GM21528 (cell line): ENCODE measurements at regions not wholly inside any gene's neighbourhood (a gene's known extent, or its start where the extent isn't known, plus 50 kb on each side); places are given as distances from the start of the nearest gene placed in this dataset.

Source experiments
- ATAC-seq: cut with Tn5 transposase; IDR thresholded peaks from one replicate; pipeline ENCODE4 v1.9.1; 2021; ENCODE audit warnings: mild to moderate bottlenecking, moderate library complexity; ENCODE audit not compliant: unreplicated experiment, low FRiP score

DNA sequence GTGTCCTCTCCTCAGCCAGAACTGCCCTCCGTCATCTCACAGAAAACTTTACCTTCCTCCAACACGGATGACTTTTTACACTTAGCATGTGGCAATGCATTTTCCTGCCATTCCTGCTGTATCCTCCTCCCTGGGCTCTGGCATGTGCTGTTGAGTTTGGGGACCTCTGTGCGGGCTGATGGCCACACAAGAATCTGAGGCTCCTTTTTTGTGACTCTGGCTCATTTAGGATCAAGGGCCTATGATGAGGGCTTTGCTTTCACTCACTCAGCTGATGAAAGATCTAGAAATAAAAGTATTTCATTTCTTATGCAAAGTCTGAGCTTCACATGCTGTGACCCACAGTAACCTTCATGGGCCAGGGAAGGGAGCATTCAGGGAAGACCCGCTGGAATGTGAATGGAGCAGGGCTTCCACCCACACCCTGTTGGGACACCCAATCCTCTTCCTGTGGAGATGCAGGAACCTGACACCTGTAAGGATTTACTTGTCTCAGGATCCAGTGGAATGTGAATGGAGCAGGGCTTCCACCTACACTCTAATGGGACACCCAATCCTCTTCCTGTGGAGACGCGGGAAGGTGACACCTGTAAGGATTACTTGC is 500.3 kb upstream of the MKI67 start:
- ATAC-seq, result no peak

DNA sequence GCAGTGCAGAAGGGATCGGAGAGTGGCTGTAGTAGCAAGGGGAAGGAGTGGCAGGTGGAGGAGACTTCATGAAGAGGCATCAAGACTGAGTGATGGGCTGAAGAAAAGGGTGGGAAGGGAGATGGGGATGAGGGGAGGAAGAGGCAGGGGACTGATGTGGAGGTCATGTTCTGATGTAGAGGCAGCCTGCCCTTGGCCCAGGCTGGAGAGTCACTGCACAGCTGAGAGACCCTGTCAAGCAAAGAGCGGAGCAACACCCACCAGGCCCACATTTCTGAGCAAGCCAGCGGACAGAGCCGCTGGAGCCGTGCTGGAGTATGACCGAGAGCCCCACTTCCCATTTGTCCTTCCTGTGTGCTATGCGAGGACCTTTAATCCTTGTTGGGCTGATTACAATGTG is 501.6 kb upstream of the MKI67 start:
- ATAC-seq, result no peak

DNA sequence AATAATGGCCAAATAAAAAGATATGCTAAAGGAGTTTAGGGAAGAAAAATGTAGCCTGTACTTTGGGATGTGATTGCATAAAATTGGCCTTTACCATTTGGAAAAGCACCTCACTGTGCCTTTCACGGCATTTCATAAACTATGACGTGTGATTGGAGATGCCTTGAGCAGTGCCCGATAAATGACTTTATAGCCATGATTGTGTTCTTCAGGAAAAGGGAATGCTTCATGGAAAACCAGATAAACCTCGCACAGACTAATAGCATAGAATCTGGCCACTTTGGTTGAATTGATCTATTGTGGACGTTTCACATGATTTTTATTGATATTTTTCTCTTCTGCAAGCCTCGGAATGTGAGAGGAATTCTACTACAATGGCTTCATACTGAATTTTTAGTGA is 502.0 kb upstream of the MKI67 start:
- no peak for ATAC-seq

DNA sequence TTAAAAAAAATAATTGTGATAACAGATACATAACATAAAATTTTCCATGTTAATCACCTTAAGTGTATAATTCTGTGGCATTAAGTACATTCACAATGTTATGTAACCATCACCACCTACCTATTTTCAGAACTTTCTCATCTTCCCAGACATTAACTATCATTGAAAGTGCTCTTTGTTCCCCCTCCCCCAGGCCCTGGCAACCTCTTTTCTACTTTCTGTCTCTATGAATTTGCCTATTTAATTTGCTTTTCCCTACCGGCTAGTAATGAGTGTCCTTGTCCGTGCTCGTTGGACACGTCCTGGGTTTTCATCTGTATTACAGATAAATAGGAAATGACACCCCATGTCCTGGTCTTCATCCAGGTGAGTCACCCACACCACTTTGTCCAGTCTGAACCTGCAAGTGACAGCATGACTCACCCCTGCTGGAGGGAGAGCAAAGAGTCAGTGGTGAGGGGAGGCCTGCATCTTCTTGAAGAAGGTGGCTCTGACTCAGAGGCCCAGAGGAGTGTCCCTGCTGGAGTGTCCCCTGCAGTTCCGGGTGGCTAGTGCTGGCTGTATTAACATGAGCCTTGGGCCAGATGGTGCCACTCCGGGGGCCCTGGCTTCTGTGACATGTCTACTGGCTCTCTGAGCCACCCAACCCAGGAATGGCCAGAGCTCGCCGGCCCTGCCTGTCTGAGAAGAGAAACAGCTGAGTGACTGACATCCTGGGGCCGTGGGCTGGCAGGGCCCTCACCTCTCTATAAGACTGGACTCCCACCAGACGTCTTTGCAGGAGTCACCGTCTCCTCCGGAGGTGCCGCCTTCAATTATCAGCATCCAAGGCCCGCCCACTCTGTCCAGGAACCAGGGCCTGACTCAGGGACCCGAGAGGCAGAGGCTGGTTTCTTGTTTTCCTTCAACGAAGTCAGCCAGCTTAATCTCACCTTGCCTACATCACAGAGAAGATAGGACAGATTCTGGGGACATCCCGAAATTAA is 503.2 kb upstream of the MKI67 start:
- no peak for ATAC-seq

DNA sequence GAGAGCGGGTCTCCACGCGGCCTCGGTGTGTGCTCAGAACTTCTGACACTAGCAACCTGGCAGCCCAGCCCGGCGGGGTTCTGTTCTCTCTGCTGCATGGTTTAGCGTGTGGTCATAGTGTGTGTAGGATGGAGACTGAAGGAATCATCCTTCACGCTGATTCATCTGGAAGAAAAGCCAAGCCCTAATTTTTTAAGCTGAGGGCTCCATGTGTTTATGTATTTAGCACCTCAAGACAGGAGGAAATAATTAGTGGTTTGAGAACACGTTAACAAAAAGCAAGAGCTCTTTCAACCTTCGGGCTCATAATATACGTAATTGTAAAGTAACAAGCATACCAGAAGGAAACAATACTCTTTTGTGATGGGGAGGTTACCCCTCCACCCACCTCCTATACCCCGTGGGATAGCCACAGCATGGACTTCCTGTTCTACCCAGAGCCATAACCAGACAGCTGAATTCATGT is 504.6 kb upstream of the MKI67 start:
- ATAC-seq, result no peak

DNA sequence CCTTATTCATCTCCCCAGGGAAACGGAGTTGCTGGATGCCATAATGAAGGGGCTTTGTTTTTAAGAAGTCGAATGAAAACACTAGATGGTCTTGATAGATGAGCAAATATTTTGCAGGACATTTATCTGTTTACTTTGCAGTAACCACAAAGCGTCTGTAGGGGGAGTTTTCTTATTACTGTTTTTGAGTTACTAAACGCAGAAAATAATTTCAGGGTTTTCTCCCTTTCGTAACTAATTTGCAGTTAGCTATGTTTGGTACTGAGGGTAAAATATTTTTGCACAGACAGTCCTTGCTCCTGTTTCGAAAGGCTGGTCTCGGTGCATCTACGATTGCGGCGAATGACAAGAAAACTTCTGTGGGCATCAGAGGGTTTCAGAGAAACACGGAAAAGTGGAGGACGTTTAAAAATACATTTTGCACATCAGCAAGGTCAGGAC is 505.6 kb upstream of the MKI67 start:
- no peak for ATAC-seq

DNA sequence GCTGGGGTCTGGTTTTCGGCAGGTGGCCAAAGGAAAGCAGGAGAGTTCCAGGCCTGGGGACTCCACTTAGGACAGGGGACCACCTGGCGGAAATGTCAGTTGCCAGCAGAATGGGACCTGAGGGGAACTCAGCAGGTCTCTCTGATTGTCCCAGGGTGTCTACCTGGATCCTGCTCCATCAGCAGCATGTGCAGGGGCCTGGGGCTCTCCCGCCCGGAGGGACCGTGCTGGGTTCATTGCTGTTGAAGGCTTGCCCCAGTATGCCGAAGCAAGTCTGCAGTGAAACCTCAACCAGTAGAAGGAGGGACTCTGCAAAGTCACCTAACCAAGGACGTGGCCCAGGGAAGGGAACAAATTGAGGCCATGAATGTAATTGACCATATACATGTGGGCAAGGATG is 506.5 kb upstream of the MKI67 start:
- ATAC-seq, result no peak

DNA sequence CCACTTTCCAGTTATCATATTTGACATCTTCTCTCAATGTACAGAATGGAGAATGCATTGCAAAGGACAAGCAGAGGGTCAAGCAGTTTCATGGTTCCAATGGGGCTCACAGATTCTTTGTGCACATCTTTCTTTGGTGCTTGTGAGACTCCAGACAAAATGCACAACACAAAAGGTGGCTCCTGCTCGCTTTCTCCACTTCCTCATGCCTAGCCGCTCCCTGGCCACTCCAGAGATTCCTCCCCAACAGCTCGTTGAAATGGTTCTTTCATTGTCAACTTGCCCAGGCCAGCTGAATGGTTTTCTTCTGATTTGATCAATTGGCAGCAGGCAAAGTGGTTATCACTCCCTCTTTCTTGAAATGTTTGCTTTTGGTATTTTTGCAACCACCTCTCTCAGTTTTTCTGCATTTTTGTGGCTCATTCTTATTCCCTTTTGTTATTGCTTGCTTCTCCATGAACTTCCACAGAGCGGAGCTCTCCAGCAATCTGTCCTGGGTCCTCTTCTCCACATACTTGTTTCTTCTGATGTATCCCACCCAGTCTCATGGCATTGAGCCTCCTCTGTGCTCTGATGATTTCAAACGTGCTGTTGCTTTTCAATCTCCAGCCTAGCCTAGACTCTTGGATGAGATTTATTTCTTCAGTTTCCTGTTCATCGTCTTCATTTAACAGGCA is 507.8 kb upstream of the MKI67 start:
- ATAC-seq, result no peak

DNA sequence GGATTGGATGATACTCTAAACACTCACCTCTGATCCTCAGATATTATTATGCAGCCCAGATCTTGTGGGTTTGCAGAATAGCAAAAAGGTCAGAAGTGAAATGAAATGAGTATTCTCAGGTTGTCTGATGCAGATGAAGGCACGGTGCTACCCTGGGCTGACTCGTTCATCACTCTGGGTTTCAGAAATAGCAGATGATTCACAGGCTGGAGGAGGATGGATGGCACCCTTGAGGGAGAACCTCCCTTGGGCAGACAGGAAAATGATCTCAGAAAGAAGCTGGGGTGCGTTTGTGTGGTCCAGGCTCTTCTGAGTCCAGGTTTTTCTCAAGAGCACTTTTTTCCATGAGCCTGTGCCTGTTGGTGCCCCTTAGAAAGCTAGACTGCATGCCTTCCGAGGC is 515.8 kb upstream of the MKI67 start:
- ATAC-seq, result no peak

DNA sequence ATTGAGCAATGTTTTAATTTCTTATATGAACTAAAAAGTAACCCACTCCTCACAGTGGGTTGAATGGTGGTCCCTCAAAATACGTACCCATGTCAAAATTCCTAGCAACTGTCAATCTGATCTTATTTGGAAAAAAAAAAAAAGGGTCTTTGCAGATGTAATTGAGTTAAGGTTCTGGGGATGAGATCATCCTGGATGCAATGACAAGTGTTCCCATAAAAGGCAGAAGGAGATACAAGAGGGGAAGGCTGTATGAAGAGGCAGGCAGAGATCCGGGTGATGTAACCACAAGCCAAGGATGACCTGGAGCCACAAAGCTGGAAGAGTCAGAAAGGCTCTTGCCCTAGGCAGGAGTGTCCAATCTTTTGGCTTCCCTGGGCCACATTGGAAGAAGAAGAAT is 516.3 kb upstream of the MKI67 start:
- no peak for ATAC-seq

DNA sequence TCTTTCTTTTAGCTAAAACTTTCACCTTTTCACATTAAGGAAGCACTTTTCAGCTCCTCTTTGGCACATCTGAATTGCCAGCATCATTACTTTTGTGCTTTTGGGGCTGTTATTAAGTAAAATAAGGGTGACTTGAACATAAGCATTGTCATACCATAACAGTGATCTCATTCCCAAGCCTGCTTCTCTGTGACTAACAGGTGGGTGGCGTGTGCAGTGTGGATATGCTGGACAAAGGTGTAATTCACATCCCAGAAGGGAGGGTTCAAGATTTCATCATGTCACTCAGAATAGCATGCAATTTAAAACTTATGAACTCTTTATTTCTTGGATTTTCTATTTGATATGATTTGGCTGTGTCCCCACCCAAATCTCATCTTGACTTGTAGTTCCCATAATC is 517.4 kb upstream of the MKI67 start:
- ATAC-seq, result no peak

DNA sequence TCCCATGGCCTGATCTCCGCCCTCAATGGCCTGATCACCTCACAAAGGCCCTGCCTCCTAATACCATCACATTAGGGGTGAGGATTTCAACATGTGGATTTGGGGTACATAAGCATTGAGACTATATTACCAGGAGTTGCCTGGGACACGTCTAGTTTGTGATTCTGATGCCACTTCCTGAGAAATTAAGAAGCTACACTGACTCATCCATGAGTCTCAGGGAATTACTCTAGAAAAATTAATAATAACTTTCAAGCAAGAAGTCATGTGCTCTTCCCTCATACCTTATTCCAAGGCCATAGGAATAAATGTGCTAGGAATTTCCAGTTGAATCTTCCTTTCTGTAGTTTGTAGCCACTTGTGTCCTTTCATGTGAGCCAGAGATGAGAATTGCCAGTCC is 519.3 kb upstream of the MKI67 start:
- ATAC-seq, result no peak

DNA sequence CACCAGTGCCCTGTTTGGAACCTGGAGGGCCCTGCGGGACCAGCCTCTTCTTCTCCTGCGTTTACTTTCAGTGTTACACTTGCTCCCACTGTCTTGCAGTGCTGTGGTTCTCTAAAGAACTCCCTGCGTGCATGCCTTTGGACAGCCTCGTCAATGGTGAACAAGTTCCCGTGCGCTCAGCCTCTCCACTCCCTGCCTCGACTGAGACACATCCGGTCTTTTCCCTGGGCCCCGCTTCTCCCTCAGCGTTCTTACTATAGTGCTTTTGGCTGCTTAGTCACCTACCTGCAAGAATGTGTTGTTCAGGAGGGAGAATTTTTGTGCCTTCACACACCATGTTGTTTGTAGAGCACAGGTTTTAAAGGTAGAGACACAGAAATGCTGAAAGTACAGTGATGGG is 520.7 kb upstream of the MKI67 start:
- ATAC-seq, result no peak

DNA sequence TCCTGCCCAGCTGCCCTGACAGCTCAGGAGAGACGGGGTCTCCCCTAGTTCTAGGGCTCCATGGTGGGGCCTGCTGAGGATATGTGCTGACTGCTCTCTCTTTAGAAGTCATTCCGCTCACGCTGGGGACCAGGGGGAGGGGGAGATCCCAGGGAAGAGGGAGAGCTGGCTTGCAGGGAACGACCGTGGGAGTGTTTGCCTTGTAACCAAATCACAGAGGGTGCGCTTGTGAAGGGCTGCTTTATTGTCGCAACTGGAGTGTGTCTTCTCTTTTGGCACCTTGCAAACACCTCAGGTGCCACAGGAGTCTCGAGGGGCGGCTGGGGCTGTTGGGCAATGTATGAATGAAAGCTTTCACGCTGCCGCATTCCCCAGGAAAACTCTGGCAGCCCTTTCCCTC is 531.3 kb upstream of the MKI67 start:
- no peak for ATAC-seq

DNA sequence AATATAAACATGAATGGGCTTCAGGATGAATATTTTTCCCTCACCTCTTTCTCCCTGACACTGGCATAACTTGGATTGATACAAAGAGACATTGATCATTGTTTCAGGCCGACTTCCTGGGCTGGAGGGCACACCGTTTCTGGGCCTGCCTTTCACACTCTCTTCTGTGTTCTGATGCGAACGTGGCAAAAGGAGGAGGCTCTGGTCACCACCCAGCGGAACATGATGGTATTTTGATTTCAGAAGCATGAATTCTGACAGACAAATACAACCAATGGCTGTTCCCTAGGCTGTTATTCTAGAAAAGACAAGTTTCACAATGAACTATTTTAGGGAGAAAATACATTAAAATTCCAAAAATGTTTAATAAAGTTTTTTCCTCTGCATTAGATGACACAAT is 534.5 kb upstream of the MKI67 start:
- ATAC-seq, result no peak

DNA sequence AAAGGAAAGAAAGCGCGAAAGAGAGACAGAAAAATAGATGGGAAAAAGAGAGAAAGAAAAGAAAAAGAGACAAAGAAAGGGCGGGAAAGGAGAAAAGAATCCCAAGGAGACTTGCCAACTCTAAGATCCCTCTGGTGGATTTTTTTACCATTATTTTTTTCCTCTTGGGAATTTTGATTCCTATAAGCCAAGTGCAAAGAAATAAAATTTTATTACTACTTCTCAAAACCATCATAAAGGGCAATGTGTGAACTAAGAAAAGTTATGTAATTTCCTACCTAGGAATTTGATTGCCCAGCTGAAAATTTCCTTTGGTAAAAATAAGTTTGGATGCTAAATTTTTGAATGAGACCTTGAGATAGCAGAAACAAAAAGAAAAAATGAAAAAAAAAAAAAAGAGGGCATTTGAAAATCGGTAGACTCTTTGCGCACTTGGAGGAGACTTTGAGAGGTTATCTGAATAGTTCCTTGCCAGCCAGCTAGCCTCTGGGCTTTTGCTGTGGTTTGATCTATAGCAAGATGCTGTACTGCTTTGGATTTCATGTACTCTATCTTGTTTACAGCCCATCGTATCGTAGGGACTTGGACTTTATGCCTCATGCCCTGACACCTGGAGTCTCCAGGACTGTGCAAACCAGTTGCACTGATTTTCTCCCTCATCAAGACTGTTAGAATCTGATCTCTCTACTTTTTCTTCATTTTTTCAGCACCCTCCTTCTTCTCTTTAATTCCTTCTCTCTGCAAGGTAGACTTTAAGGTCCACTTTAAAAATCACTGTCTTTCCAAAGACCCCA is 535.4 kb upstream of the MKI67 start:
- ATAC-seq, result no peak

DNA sequence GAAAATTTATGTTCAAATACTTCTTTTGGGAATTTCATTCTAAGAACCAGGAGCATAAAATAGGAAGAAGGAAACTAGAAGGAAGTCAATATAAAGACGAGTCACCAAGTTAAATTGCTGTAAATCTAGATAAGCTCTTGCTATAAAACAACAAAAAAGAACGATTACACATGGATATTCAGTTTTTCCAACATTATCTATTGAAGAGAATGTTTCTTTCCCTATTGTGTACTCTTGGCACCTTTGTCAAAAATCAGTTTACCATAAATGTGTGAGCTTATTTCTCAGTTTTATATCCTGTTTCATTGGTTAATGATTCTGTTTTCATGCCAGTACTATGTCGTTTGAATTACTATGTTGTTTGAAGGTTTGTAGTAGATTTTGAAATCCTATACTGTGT is 536.3 kb upstream of the MKI67 start:
- no peak for ATAC-seq

DNA sequence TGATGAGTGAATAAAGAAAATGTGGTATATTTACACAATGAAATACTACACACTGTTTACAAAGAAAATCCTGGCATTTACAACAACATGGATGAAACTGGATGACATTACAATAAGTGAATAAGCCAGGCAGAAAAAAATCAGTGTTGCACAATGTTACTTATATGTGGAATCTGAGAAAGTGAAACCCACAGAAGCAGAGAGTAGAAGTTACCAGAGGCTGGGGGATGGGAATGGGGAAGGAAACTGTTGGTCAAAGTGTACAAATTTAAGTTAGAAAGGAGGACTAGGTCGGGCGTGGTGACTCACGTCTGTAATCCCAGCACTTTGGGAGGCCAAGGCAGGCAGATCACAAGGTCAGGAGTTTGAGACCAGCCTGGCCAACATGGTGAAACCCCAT is 538.5 kb upstream of the MKI67 start:
- ATAC-seq, result no peak

DNA sequence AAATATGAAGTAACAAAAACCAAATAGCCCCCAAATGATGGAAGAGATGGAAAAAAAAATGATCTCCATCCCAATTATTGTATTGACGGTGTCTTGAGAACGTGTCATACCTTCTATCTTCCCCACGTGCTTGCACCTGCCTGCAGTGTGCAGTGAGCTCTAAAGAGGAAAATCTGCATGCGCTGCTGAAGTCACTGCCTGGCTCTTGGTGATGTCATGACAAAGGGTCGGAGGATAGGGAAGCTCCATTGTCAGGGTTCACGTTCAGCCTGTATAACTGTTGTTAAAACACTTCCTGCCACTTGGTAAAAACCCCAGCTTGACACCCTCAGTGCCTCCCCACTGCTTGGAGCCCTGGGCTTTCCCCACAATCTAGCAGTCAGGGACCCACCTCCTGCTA is 549.2 kb upstream of the MKI67 start:
- ATAC-seq, result no peak

DNA sequence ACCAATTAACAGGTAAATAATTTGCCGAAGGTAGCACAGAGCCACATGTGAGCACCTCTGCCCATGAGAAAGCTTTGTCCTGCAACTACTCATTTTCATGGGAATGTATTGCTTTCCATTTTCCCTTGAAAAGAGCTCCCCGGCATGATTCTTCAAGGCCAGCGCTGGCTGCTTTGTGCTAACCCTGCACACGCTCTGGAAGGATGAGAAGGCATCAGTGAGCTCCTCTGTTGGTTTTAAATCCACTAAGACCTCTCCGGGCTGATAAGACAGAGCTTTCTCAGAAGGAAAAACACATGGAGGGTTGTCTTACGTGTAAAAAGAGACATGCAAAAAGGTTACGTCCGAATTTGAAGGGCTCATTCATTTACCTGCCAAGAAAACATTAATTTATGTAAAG is 553.9 kb upstream of the MKI67 start:
- ATAC-seq, result no peak

DNA sequence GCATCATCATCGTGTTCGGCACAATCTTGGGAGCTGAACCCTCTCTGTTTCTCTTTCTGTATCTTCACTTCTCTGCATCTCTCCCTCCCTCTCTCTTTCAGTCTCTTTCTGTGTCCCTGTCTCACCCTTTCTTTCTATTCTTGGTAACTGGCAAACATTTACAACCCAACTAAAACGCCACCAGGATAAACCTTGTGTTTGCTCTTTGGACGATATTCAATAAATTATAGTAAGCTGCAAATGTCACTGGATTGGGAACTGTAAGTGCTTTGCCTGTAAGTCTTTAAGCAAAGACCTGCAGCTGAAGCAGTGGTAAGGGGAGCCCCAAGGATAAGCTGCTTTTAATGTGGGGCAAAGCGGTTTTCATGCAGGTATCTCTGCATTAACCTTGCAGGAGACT is 558.0 kb upstream of the MKI67 start:
- no peak for ATAC-seq
